Motor neuron (in vitro differentiated cells): ENCODE measurements at regions not wholly inside any gene's neighbourhood (a gene's known extent, or its start where the extent isn't known, plus 50 kb on each side); places are given as distances from the start of the nearest gene placed in this dataset.
"Not testable (repeated sequence)": the region's sequence is repeated elsewhere in the genome, so short reads cannot be mapped to it uniquely, and the experiment has no call there.

Experiments used
- ATAC-seq, 8 experiments: fragments of 200-7000 bp; cut with Tn5 transposase; replicated peaks in 6 of 8; 2 replicates each; pipeline ENCODE4 v1.8.0; 2021; ENCODE audit warnings: mild to moderate bottlenecking in 8 of 8, moderate library complexity in 8 of 8
- H3K27ac ChIP-seq, 2 donors: fragments of 250-450 bp; sonication (Bioruptor Pico); 2 replicates each; pipeline ENCODE4 v1.9.0; 2021; ENCODE audit warnings: antibody characterized with exemption in 2 of 2, mild to moderate bottlenecking in 2 of 2, moderate library complexity in 1 of 2
- H3K4me1 ChIP-seq, 2 donors: fragments of 250-450 bp; sonication (Bioruptor Pico); replicated peaks in 1 of 2; 2 replicates each; pipeline ENCODE4 v1.6.1; 2021; ENCODE audit warnings: antibody characterized with exemption in 2 of 2, mild to moderate bottlenecking in 2 of 2, moderate library complexity in 1 of 2
- H3K4me3 ChIP-seq, 5 donors: fragments of 250-450 bp; sonication (Bioruptor Pico); 2 replicates each; pipeline ENCODE4 v1.9.0; 2021; ENCODE audit warnings: antibody characterized with exemption in 5 of 5, mild to moderate bottlenecking in 5 of 5, moderate library complexity in 4 of 5
- WGBS, 10 experiments: fragments of 450-650 bp; shearing (Covaris generic); methylation state at CpG; one replicate each; pipeline ENCODE4 v1.0.0; 2022; 5-methylcytosine and 5-hydroxymethylcytosine counted together
- in situ Hi-C, 9 experiments: fragments of 400-800 bp; cut with MboI; loops; one replicate each; pipeline ENCODE4 v1.15.0; 2021; ENCODE audit warnings: low sequenced_read_pairs in 9 of 9, low pct_unique_long_range_greater_than_20kb in 2 of 9; ENCODE audit not compliant: unreplicated experiment in 9 of 9

GRCh38 chrX:1833656-1834360 lies 218.9 kb downstream of the ASMT start:
- WGBS, 10 experiments, result 23 to 100% (median 78%) methylated on average over 3 to 15 of the region's 15 CpGs
- Histone ChIP-seq H3K4me1 (peaks cover 10 to 17% of the 10 kb centered on the region in 2 donors), H3K4me3 (no peak overlapping the region), H3K27ac (no peak overlapping the region)
- ATAC-seq, result no peak
- in situ Hi-C loops, result no loop called here

GRCh38 chrX:1835056-1835455 lies 220.2 kb downstream of the ASMT start:
- Histone ChIP-seq H3K4me3 (no peak overlapping the region), H3K27ac (peak overlapping the region; percentile 38 to 41), H3K4me1 (peaks cover 10 to 17% of the 10 kb centered on the region in 2 donors)
- no peak for ATAC-seq
- in situ Hi-C loops, result no loop called here
- 10 to 62% (median 39%) methylated on average over 3 to 4 of the region's 4 CpGs; no CpG with 5 or more reads in 3 of the 10 experiments for WGBS, 10 experiments

GRCh38 chrX:1836683-1837082 lies 221.8 kb downstream of the ASMT start:
- in situ Hi-C loops, result no loop called here
- H3K4me3 ChIP-seq, result no peak overlapping the region
- H3K4me1 ChIP-seq, result peaks cover 10 to 17% of the 10 kb centered on the region in 2 donors
- no peak overlapping the region for H3K27ac ChIP-seq
- 8 to 100% (median 86%) methylated on average over 2 to 5 of the region's 6 CpGs; no CpG with 5 or more reads in 1 of the 10 experiments for WGBS, 10 experiments
- ATAC-seq, result no peak

GRCh38 chrX:1841746-1842145 lies 226.9 kb downstream of the ASMT start:
- WGBS, 10 experiments, result 47 to 100% (median 91%) methylated on average over 1 to 7 of the region's 7 CpGs; no CpG with 5 or more reads in 2 of the 10 experiments

GRCh38 chrX:1847000-1847399 lies 232.1 kb downstream of the ASMT start:
- H3K4me1 ChIP-seq, ATAC-seq, H3K27ac ChIP-seq, in situ Hi-C loops, H3K4me3 ChIP-seq: not testable (repeated sequence)
- WGBS, 10 experiments, result 100% methylated on average over 2 of the region's 4 CpGs; no CpG with 5 or more reads in 9 of the 10 experiments

More at GRCh38 chrX:1841746-1842145, 226.9 kb downstream of the ASMT start:
- in situ Hi-C loops, result no loop called here
- no peak for ATAC-seq
- Histone ChIP-seq H3K27ac (no peak overlapping the region), H3K4me1 (no peaks in the 10 kb centered on the region), H3K4me3 (no peak overlapping the region)

- in situ Hi-C loops, H3K4me3 ChIP-seq, H3K27ac ChIP-seq, H3K4me1 ChIP-seq: not testable (repeated sequence)
- 0 to 57% (median 31%) methylated on average over 1 to 2 of the region's 2 CpGs; no CpG with 5 or more reads in 4 of the 10 experiments for WGBS, 10 experiments
- ATAC-seq, result peak in 3 of 8 experiments; percentile 45 to 57 (median 50)
These were observed 232.9 kb downstream of the ASMT start for GRCh38 chrX:1847790-1848189.

GRCh38 chrX:1851527-1851926 lies 236.7 kb downstream of the ASMT start:
- H3K4me3 ChIP-seq, result no peak overlapping the region
- in situ Hi-C loops, result no loop called here
- no peak for ATAC-seq
- 21 to 97% (median 80%) methylated on average over 1 to 6 of the region's 6 CpGs; no CpG with 5 or more reads in 1 of the 10 experiments for WGBS, 10 experiments
- no peak overlapping the region for H3K27ac ChIP-seq
- H3K4me1 ChIP-seq, result peaks cover 0 to 8% of the 10 kb centered on the region in 2 donors

GRCh38 chrX:1852082-1852481 lies 237.2 kb downstream of the ASMT start:
- Histone ChIP-seq H3K4me3 (no peak overlapping the region), H3K4me1 (peaks cover 0 to 8% of the 10 kb centered on the region in 2 donors), H3K27ac (no peak overlapping the region)
- ATAC-seq, result no peak
- 20 to 94% (median 76%) methylated on average over 1 to 8 of the region's 9 CpGs for WGBS, 10 experiments
- in situ Hi-C loops, result no loop called here

GRCh38 chrX:1853447-1853846 lies 238.6 kb downstream of the ASMT start:
- H3K4me3 ChIP-seq, result no peak overlapping the region
- in situ Hi-C loops, result no loop called here
- ATAC-seq, result no peak
- H3K4me1 ChIP-seq, result no peaks in the 10 kb centered on the region
- no peak overlapping the region for H3K27ac ChIP-seq
- WGBS, 10 experiments, result 3 to 88% (median 56%) methylated on average over 1 to 3 of the region's 3 CpGs; no CpG with 5 or more reads in 2 of the 10 experiments

GRCh38 chrX:1853916-1854315 lies 239.1 kb downstream of the ASMT start:
- in situ Hi-C loops, result no loop called here
- Histone ChIP-seq H3K4me1 (no peaks in the 10 kb centered on the region), H3K27ac (no peak overlapping the region), H3K4me3 (no peak overlapping the region)
- ATAC-seq, result no peak
- 4 to 94% (median 79%) methylated on average over 3 of the region's 3 CpGs; no CpG with 5 or more reads in 2 of the 10 experiments for WGBS, 10 experiments

- in situ Hi-C loops, H3K27ac ChIP-seq: not testable (repeated sequence)
These were observed 240.0 kb downstream of the ASMT start for GRCh38 chrX:1854861-1855260.

GRCh38 chrX:1859266-1859665 lies 244.4 kb downstream of the ASMT start:
- H3K27ac ChIP-seq, H3K4me3 ChIP-seq, ATAC-seq, in situ Hi-C loops: not testable (repeated sequence)
- peaks cover 9 to 12% of the 10 kb centered on the region in 2 donors for H3K4me1 ChIP-seq
- WGBS, 10 experiments, result 14 to 100% (median 80%) methylated on average over 1 to 4 of the region's 5 CpGs; no CpG with 5 or more reads in 5 of the 10 experiments

More at GRCh38 chrX:1854861-1855260, 240.0 kb downstream of the ASMT start:
- not testable (repeated sequence) for H3K4me1 ChIP-seq, H3K4me3 ChIP-seq, ATAC-seq
- 33 to 100% (median 94%) methylated on average over 3 to 7 of the region's 10 CpGs; no CpG with 5 or more reads in 6 of the 10 experiments for WGBS, 10 experiments

GRCh38 chrX:1860936-1861594 lies 246.2 kb downstream of the ASMT start:
- Histone ChIP-seq H3K4me3 (no peak overlapping the region), H3K4me1 (peaks cover 9 to 12% of the 10 kb centered on the region in 2 donors), H3K27ac (peak overlapping the region; percentile 45 to 75)
- 3 to 92% (median 62%) methylated on average over 1 to 11 of the region's 18 CpGs; no CpG with 5 or more reads in 2 of the 10 experiments for WGBS, 10 experiments
- in situ Hi-C loops, result no loop called here
- peak in 5 of 8 experiments; percentile 87 to 98 (median 95) for ATAC-seq
